ENCODE measurements at regions not wholly inside any gene's neighbourhood (a gene's known extent, or its start where the extent isn't known, plus 50 kb on each side); places are given as distances from the start of the nearest gene placed in this dataset.

DNA sequence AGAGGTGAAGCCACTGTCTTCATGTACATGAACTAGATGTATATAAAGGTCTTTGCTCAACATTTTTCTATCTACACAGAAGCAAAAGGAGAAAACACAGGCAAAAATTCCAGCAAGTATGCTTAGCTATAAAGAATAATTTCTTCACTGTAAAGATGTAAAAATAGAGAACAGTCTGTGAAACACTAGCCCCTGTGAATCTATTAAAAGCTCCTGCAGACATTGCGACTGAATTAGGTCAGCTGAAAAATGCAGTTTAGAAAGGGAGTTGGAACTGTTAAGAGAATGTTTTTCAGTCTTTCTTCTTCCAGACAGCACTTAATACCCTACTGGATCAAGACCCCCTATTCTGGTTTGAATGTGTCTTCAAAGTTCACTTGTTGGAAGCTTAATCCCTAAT, 291.5 kb downstream of the KBTBD8 start:
- DNase-seq (ENCODE audit: low read depth) = no peak

DNA sequence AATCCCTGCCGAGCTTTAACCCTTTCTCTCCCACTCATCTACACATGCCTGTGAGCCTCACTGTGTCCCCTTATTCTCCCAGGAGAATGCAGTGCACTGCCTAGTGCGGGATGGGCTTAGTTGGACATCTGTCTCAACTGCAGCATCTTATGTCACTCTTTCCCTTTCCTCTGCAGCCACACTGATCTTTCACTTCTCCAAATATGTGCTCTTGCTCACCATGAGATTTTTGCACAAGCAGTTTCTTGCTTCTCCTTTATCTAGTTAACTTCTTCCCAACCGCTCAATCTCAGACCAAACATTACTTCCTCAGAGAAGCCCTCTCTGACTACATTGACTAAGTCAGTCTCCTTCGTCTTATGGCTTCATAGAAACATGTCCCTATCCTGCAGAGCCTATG, 292.3 kb downstream of the KBTBD8 start:
- no peak for DNase-seq (ENCODE audit: low read depth)

DNA sequence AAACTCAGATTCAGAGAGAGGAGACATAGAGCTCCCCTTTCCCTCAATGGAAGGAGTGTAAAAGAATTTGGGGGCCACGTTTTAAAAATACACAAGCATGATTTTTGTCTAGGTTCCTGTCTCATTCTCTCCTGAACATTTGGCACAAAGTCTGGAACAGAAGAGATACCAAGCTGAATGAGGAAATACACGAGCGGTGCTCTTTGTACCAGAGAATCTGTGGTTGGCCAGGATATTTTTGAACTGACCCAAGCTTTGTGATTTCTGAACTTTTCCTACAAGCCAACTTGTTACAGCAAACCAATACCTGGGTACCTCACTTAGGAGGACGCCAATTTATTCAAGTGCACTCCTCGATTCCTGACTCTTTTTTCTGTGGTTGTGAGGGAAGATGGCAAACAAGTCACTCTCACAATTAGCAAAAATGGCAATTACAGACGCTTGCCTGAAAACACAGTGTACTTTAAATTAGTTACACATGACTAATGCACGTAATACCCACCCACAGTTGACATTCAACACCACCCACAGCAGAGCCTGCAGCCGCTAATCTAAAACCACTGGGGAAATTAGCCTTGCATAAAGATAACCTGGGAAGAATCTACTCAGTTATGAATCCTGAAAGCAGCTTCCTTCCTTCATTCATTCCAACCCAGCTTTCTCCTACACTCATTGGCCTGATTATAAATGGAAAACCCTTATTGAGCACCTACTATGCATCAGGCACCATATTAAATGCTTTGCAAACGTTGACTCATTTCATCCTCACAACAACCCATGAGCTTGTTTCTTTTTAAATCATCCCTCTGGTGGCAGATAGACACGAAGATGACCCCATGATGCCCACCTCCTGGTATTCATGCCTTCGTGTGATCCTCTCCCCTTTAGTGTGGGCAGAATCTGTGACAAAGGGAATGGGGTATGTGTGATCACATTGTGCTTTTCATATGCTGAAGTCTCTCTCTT, 293.5 kb downstream of the KBTBD8 start:
- no peak for DNase-seq (ENCODE audit: low read depth)

DNA sequence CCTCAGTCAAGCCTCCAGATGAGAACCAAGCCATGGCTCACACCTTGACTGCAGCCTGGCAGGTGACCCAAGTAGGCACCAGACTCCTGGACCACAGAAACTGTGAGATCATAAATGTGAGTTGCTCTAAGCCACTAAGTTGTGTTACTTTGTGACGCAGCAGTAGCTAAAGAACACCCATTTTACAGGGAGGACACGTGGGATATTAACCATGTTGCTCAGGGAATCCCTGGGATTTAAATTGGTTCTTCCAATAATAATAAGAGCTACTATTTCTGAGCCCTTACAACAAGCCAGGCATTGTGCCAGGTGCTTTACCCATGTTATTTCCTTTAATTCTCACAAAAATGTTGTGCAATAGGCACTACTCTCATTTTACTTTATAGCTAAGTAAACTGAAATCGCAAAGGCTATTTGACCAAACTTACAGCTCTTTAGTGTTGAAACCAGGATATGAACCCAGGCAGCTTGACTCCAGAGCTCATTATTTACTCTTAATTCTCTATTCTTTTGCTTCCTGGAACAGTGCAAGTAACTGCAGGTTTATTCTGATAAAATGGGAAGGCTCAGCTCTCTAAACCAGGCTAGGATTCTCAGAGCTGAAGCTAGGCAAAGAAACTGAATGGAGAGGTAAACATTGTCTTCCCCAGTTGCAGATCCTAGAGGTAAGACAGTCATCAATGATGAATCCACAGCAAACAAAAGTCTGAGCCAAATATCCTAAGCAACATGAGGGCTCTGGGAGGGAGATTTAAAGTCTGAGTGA, 294.4 kb downstream of the KBTBD8 start:
- DNase-seq (ENCODE audit: low read depth) = no peak

DNA sequence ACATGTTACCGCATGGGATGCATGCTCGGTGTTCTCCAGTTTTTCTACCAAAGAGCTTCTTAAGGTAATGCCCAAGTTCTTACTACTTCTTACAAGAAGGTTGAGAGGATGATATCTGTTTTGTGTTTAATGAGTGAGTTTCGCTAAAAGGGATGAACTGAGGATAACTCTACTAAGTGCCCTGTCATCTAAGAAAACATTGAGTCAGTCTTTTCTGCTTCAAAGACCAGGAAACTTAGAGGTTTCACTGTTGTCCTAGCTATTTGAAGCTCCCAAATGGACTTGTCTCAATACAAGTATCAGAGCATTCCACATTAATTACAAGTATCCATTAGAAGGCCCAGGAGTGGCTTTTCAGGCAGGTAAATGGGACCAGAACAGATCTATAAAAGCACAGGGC, 296.2 kb downstream of the KBTBD8 start:
- DNase-seq (ENCODE audit: low read depth) = no peak

DNA sequence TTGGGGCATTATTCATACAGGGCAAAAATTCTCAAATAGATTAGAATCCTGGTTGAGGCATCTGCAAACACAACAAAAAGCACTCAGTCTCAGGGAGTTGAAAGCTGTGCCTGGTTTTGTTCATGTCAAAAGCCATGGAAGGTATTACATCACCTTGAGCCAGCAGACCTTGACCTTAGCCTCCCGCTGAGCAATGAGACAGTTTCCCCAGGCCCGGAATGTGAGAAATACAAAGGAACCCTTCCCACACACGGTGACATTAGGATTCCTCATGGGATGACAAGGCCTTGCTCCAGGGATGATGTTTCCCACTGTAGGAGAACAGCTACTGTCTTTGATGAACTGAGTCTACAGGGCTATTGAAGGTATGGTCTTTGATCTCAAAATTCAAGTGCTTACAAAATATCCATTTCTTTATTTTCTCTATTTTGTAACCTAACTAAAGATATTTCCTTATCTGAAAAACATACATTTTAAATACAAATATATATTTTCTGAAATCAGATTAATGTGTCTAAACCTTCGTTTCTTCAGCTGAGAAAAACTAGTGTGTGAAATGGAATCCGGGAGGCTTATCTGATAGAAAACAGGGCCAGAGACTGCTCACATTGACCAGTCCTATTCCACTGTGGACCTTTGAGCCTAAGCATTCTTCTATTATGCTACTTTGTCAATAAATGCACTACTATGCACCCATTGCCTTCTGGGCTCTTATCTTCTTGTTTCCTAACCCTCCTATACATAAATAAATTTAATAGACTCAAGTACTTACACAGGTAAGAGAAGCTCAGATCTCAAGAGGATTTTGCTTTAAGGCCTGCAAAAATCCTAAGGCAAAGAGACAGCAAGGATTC, 298.2 kb downstream of the KBTBD8 start:
- no peak for DNase-seq (ENCODE audit: low read depth)

DNA sequence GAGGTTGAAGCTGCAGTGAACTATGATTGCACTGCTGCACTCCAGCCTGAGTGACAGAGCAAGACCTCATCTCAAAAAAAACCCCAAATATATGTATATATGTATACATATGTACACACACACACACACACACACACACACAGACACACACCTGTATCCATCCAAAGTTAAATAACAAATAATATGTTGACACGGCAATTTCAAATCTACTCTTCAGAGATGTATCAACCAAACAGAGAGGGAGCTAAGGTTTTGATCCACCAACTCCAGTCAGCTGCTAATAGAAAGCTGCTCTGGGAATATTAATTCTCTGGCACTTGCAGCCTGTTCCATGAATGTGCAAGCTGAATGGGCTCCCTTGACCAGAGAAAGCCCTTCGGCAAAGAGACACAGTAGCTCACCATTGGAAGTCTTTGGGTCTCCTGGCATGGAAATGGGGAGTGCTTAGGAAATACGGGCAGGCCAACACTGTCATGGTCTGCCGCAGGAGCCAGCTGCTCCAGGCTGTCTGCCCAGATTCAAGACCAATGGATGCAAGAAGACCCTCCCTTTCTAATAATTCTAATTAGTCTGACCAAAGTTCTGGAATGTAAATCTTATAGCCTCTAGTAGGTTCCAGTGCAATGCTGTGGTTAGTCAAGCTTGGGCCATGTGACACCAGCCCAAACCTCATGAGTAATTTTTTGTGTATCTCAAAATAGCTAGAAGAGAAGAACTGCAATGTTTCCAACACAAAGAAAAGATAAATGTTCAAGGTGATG, 299.8 kb downstream of the KBTBD8 start:
- DNase-seq (ENCODE audit: low read depth) = no peak

DNA sequence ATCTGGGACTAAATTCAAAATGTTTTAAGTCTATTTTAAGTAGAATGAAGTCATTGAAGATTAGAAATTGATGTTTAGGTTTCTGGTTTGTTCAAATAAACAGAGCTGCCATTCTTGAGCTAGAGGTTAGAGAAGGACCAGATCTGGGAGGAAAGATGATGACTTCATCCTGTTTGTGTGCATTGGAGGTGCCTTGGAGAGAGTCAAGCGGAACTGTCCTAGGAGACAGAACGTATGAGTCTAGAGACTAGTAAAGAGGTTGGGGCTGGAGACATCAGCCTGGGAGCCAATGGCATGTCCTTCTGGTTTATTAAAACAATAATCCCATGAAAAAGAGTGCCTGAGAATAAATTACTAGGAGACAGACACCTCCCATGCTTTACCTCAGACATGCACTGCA, 303.4 kb downstream of the KBTBD8 start:
- DNase-seq (ENCODE audit: low read depth) = no peak

DNA sequence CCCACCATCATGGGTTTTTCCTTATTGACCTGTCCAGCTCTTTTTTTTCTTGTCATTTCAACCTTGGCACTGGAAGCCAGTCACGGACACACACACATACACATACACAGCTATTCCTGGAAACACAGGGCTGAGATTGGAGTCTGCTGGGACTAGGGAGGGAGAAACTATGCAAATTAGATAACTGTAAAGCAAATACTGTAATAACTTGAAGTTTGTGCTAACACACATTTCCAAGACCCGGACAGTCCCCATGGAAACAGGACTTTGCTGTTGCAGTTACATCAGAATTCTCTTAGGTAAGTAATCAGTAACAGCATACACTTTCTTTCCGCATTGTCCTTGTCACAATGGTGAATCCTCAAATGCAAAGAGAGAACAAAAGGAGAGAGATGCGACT, 304.4 kb downstream of the KBTBD8 start:
- no peak for DNase-seq (ENCODE audit: low read depth)

DNA sequence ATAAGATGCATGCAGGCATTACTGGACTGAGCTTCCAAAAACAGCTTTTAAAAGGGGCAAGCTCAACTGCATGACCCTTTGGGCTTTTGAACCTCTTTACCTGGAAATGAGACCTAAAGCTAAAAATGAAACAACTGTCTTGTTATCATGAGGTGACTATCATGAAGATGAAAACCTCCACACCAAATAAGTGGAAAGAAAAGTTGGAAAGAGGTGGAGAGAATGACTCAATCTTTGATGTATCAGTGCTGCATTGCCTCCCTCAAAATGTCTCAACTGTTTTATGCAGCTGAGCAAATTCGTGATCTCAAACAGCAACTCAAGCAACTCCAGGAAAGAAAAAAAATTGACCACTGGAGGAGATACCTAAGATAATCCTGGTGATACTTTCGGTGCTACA, 307.1 kb downstream of the KBTBD8 start:
- DNase-seq (ENCODE audit: low read depth) = no peak

DNA sequence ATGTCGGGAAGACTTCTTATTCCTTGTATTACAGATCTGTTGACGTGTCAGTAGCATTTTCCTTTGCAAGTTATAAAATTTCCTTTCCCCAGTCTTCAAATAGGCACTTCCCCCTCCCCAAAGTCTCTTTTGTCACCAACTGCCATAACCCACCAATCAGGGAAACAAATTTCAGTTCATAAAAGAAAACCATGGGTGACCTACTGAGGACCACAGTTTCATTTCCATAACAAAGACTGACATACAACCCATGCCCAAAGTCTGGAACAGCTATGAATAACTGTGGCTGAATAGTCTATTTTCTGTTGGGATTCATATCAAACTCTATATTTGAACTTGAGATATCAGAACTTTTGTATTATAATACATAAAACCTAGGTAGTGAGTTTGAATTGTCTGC, 307.8 kb downstream of the KBTBD8 start:
- no peak for DNase-seq (ENCODE audit: low read depth)

DNA sequence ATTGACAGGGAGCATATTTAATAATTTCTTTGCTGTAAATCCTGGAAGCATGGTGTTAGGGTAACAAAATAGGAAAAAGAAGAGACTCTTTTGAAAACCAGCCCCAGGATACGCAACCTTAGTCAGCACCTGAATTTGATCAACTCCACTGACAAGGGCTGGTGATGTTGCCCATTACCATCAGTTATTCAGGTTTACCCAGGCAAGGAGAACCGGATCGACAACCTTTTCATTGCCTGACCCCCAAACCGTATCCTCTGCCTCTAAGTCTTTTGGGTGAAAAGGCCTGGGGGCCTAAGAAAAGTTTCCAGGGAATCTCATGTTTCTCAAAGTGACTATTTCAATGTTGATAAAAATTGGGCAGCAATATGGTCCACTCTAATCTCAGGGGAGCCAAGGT, 313.3 kb downstream of the KBTBD8 start:
- DNase-seq (ENCODE audit: low read depth) = no peak

DNA sequence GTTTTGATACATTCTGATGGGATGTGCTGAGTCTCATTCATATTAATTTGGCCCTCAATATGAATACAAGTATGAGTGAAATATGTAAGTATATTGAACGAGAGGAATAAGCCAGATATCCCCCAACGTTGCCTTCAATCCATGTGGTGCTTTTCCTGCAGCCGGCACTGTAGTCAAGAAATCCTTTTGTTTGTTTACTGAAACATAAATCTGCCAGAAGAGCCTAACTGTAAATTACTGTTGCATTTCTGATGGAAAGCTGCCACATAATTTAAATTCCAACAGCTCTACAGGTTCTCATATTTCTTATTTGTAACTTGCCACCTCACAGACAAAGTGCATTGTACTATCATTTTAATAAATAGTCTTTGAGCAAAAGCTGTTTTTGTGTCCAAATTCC, 314.0 kb downstream of the KBTBD8 start:
- DNase-seq (ENCODE audit: low read depth) = no peak

DNA sequence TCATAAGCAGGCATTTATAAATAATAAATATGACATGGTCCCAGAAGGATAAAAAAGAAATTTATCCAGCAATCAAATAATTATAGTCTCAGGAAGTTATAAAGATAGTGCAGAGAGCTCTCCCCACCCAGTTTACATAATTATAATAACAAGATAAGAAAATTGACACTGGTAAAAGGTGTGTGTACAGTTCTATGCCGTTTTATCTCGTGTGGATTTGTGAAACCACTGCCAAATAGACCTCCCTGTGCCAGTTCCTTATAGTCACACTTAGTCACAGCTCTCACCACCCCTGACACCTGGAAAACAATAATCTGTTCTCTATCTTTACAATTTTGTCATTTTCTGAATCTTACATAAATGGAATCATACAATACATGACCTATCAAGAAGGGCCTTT, 320.1 kb downstream of the KBTBD8 start:
- no peak for DNase-seq (ENCODE audit: low read depth)

DNA sequence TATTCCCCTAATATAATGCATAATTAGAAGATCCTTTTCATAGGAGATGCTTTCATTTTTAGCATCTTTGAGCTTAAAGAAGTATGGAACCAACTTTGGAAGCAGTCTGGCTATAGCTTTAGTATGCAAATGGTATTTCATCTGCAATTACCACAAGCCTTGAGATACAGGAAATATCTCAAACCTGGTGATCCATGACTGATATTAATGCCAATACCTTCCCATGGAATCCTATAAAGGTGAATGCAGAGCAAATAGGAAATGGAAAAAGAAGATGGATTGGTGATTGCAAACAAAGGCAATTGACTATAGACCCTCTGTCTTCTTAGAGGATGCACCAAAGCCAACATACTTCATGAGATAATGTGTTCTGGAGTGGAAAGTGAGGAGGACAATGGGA, 326.4 kb downstream of the KBTBD8 start:
- no peak for DNase-seq (ENCODE audit: low read depth)
